ENCODE measurements at regions not wholly inside any gene's neighbourhood (a gene's known extent, or its start where the extent isn't known, plus 50 kb on each side); places are given as distances from the start of the nearest gene placed in this dataset.
"Not testable (repeated sequence)": the region's sequence is repeated elsewhere in the genome, so short reads cannot be mapped to it uniquely, and the experiment has no call there.

DNA sequence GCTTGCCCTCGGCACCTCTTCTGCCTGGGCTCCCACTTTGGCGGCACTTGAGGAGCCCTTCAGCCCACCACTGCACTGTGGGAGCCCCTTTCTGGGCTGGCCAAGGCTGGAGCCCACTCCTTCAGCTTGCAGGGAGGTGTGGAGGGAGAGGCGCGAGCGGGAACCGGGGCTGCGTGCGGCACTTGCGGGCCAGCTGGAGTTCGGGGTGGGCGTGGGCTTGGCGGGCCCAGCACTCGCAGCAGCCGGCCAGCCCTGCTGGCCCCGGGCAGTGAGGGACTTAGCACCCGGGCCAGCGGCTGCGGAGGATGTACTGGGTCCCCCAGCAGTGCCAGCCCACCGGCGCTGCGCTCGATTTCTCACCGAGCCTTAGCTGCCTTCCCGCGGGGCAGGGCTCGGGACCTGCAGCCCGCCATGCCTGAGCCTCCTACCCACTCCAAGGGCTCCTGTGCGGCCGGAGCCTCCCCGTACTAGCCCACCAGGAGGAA is 699.1 kb downstream of the C12orf50 start:
- not testable (repeated sequence) for DNase-seq (ENCODE audit: low read depth)

DNA sequence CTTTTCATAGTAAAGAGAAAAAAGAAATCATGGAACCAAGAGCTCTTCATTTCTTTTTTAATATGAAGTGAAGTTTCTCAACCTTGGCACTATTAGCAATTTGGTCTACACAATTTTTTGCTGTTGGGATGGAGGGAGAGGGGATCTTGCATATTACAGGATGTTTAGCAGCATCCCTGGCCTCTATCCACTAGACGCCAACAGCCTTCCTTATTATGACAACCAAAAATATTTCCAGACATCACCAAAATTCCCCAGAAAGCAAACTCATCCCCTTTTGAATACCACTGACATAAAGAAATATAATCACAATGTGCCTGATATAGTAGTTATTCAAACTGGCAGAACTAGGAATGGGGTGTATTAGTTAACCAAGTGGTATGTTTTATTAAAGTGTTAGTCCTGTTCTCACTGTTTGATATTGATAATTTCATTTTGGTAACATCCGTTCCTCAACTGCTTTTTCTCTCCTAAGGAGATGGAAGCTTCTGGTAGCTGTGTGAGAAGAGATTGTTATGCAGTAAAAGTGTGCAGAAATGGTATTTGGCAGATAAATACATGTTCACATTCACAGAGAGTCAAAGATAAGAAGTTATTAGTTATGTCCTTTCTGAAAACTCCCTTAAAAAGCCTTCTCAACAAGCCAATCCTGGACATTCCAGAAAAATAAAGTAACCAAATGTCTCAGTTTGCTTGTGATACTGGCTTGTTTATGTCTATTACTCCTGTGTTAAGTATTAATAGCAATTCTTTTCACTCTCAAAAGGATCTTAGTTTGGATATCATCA is 699.9 kb downstream of the C12orf50 start:
- no peak for DNase-seq (ENCODE audit: low read depth)

DNA sequence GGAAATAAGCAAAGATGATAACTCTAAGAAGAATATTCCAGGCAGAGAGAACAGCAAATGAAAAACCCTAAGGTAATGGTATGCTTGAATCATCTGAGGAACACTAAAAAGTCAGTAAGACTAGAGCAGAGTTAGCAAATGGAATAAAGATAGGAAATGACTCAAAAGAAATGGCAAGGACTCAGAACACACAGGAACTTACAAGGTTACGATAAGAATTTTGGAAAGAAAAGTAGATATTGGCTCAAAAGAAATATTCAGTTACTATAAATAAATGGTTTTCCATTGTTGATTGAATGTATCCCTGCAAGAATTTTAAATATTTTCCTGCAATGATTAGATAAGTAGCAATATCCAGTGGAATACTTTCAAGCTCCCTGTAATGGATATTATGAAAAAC is 705.8 kb downstream of the C12orf50 start:
- DNase-seq (ENCODE audit: low read depth): no peak

DNA sequence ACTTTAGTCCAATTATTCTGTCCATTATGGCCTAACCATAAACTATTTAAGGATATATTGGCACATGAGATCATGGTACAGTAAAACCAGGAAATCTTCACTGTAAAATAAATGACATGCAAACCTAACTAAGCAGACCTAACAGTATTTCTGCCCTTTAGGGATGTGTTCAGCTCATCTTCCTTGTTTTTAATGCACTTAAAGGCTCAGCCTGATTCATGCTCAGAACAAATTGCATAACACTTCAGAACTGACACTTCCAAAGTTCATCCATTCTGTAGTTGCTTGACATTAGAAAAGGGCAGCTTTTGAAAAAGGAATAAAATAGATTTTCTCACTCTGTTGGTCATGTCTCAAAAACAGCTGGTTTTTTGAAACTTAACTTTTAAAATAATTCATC is 708.5 kb downstream of the C12orf50 start:
- DNase-seq (ENCODE audit: low read depth): no peak

GRCh38 chr12:87317302-87317701 is 711.9 kb downstream of the C12orf50 start:
- DNase-seq (ENCODE audit: low read depth): no peak

- no peak for DNase-seq (ENCODE audit: low read depth)
These were observed 718.0 kb downstream of the C12orf50 start for GRCh38 chr12:87311206-87311605.

GRCh38 chr12:87310126-87310525 is 719.1 kb downstream of the C12orf50 start:
- DNase-seq (ENCODE audit: low read depth): no peak

DNA sequence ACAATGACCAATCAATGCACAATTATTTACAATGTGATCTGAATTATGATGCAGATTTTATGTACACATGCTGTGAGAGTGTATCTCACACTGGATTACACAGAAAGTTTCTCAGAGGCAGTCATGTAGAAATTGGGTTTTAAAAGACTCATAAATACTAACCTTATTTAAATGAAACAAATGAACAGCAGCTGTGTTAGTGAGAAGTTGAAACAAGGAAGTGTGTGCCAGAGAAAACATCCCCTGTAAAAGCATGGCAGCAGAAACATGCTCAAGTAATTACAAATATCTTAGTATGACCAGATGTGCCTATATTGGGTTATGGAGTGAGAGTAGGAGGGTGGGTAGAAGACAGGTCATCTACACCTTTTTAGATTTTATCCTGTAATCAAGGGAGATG is 723.7 kb downstream of the C12orf50 start:
- no peak for DNase-seq (ENCODE audit: low read depth)

GRCh38 chr12:87304406-87304805 is 724.8 kb downstream of the C12orf50 start:
- DNase-seq (ENCODE audit: low read depth): no peak

DNA sequence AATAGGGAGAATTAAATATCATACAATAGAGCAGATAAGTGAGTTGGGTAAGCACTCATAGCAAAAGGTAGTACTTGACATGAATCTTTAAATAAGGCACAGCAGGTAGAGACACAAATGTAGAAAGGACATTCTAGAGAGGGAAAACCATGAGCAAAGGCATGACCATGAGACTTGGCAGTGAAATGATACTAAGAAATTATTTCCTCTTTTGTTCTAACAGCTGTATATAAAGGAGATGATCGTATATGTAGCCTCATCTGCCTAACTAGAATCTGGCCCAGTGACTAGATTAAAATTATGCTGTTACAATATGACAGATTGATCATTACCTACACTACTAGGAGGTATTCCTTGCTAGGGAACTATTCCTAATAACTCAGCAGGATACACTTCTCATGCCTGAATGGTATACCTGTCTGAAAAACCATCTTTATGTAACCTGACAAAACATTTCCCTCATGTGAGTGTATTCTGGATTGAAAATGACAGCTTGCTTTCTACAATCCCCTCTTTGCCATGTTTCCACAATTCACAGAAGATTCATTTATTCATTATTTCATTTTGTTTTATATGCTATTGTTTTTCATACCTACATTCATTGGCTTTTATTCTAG is 725.7 kb downstream of the C12orf50 start:
- no peak for DNase-seq (ENCODE audit: low read depth)

- DNase-seq (ENCODE audit: low read depth): no peak
These were observed 727.0 kb downstream of the C12orf50 start for GRCh38 chr12:87302126-87302745.

DNA sequence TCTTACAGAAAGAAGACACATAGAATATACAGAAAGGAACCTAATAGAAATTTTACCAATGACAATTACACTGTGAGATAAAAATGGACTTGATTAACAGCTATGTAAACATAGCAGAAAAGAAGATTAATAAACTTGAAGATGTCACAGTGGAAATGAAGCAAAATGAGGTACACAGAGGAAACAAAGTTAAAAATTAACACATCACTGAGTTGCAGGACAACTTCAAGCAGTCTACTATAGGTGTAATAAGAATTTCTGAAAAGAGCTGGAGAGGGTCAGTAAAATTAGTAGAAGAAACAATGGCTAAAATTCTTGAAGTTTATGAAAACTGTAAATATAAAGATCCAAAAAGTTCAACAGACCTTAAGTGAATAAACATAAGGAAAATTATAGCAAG is 738.7 kb downstream of the C12orf50 start:
- no peak for DNase-seq (ENCODE audit: low read depth)

GRCh38 chr12:87283886-87284285 is 745.3 kb downstream of the C12orf50 start:
- DNase-seq (ENCODE audit: low read depth): no peak

DNA sequence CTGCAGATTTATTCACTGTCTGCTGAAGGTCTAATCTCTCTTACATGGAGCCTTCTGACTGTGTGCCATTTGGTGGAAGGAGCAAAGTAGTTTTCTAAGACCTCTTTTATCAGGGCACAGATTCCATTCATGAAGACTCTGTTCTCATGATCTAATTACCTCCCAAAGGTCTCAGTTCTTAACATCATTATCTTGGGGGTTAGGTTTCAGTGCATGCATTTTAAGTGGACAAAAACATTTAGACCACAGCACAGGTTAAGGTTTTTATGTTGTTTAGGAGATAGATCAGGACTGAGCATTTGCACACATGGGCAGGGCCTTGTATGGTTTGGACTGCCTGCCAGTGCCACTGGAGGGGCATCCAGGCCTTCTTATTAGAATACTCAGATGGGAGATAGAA is 746.1 kb downstream of the C12orf50 start:
- no peak for DNase-seq (ENCODE audit: low read depth)

GRCh38 chr12:87280893-87281292 is 748.3 kb downstream of the C12orf50 start:
- no peak for DNase-seq (ENCODE audit: low read depth)

- no peak for DNase-seq (ENCODE audit: low read depth)
These were observed 748.8 kb downstream of the C12orf50 start for GRCh38 chr12:87280356-87280755.

DNA sequence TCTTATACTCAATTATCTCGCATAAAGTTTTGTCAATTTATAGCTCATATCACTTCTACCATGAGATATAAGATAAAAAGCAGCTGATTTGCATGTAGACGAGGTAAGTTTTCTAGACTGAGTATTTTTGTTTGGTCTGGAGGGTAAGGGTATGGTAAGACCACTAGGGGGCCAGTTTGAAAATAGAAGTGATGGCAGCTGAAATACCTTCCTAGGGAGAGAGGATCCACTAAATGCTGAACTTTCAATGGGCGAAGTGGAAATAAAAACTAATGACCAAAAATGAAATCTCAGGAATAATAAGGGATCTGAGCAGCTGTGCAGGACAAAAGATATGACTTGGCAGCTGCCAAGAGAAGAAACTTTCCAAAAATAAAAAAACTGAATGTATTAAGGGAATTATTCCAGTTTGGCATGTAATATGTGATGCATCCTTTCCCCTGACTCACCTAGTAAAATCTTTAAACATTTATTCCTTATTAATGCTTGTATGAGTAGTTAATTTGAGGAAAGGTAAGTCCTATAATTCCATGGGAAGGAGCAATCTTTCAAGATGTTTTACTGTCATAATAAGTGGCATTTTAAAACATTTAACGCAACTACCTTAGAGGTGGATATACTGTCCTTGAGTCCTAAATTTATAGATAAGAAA is 754.5 kb downstream of the C12orf50 start:
- no peak for DNase-seq (ENCODE audit: low read depth)

- DNase-seq (ENCODE audit: low read depth): no peak
These were observed 756.4 kb downstream of the C12orf50 start for GRCh38 chr12:87272851-87273250.

DNA sequence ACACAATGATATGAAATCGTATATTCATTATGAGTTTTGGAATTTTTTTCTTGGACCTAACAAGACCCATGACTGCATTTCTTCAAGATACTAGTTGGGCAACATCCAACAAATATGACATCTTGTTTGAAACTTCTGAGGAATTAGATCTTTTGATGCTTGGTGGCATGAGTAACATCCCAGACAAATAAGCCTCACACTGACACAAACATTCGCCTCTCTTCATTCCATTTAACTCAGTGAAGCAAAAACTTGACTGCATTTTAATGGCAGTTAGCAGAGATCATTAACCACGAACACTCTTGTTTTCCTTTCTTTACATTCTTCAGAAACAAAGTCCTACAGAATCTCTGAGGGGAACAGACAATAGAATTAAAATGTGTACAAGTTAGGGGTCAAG is 758.3 kb downstream of the C12orf50 start:
- DNase-seq (ENCODE audit: low read depth): no peak

GRCh38 chr12:87266305-87266704 is 762.9 kb downstream of the C12orf50 start:
- DNase-seq (ENCODE audit: low read depth): no peak

DNA sequence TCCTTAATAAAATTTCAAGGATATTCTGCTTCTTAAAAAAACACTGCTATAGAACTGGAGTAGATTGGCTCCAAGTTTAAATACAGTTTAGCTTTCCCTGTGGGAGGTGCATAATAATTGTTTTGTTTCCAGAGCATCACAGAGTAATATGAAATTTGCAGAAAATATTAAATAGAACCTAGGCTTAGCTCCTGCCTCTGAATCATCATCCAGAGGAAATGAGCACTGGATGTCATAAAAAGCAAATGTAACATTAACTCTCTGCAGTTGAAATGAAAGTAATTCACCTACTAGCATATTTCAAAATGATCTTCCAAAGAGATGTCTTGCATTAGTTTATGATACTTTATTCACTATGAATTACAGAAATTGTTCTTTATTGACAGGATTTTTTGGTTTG is 769.8 kb downstream of the C12orf50 start:
- DNase-seq (ENCODE audit: low read depth): no peak

DNA sequence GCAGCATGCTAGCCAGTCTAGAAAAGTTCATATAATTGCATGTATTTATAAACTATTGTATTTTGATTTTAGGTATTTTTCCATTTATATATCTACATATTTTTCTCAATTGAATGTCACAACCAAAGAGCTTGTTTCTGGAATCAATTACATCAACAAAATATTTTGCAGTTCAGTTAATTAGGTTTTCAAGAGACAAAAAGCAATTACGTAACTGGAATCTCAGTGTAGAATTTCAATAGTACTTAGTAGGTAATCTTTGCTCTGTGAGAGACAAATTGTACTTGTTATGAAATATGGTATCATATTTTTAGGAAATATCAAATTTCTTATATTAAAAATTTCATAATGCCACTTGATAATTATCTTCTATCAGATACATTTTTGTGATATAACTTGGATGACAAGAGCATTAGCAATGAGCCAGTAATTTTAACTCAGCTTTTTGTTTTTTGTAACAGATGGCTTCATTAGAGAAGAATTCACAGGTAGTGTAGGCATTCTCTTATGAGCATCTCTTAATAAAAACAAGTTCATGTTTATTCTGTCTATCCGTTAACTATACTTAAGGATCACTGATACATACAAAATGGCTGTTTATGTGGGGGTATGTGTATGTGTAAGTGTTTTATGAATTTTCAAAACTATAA is 774.7 kb downstream of the C12orf50 start:
- no peak for DNase-seq (ENCODE audit: low read depth)

Measured in CMK (cell line).